A673 (cell line): ENCODE measurements at regions not wholly inside any gene's neighbourhood (a gene's known extent, or its start where the extent isn't known, plus 50 kb on each side); places are given as distances from the start of the nearest gene placed in this dataset.

Source experiments
- BruUV-seq: library from RNA; stranded (reverse); fragments of 400-500 nt; replicated peaks from 2 replicates; lab custom pipeline; 2021; lab: Mats Ljungman, UMichigan
- CTCF ChIA-PET: fragments of 300-600 bp; sonication (Branson Sonifier 250); formaldehyde crosslinking; loops from one replicate; lab custom pipeline; 2022; ENCODE audit warnings: antibody characterized with exemption; lab: Charles Lee
- POLR2A ChIA-PET: fragments of 300-600 bp; sonication (Branson Sonifier 250); formaldehyde crosslinking; loops from one replicate; lab custom pipeline; 2022; ENCODE audit warnings: antibody characterized with exemption; ENCODE audit not compliant: low non-redundant PET; lab: Charles Lee
- DNase-seq: peaks from one replicate; pipeline ENCODE4 v3.0.0-alpha.2; 2015; ENCODE audit warnings: low spot score
- H3K27ac ChIP-seq: fragments of 200-600 bp; sonication (generic); 2 replicates; pipeline ENCODE4 v1.5.1; 2016; ENCODE audit warnings: mixed run types, low read depth, mild to moderate bottlenecking, mixed read lengths, antibody characterized with exemption, low read length; ENCODE audit not compliant: poor library complexity, severe bottlenecking
- H3K27me3 ChIP-seq: fragments of 200-600 bp; sonication (generic); replicated peaks from 2 replicates; pipeline ENCODE4 v1.6.1; 2017; ENCODE audit warnings: mixed run types, low read depth, mild to moderate bottlenecking, mixed read lengths, antibody characterized with exemption, low read length; ENCODE audit not compliant: insufficient read depth, poor library complexity
- H3K36me3 ChIP-seq: fragments of 200-600 bp; sonication (generic); 2 replicates; pipeline ENCODE4 v1.6.1; 2016; ENCODE audit warnings: mixed run types, mild to moderate bottlenecking, mixed read lengths, antibody characterized with exemption, low read length; ENCODE audit not compliant: insufficient read depth, poor library complexity, severe bottlenecking
- H3K4me1 ChIP-seq: fragments of 200-600 bp; sonication (generic); 2 replicates; pipeline ENCODE4 v1.6.1; 2017; ENCODE audit warnings: mixed run types, mild to moderate bottlenecking, mixed read lengths, antibody characterized with exemption, low read length; ENCODE audit not compliant: insufficient read depth, poor library complexity, severe bottlenecking
- H3K4me3 ChIP-seq: fragments of 200-600 bp; sonication (generic); 2 replicates; pipeline ENCODE4 v1.5.1; 2016; ENCODE audit warnings: low read depth, mixed run types, mild to moderate bottlenecking, mixed read lengths, low read length; ENCODE audit not compliant: poor library complexity, severe bottlenecking
- H3K9me3 ChIP-seq: fragments of 200-600 bp; sonication (generic); 2 replicates; pipeline ENCODE4 v1.6.1; 2016; ENCODE audit warnings: mixed run types, low read depth, mild to moderate bottlenecking, mixed read lengths, antibody characterized with exemption, low read length; ENCODE audit not compliant: poor library complexity, severe bottlenecking
- EZH2 ChIP-seq: fragments of 200-600 bp; sonication (generic); IDR thresholded peaks from 2 replicates; pipeline ENCODE4 v1.6.1; 2017; ENCODE audit warnings: borderline replicate concordance, low read depth, mild to moderate bottlenecking, mixed read lengths, antibody characterized with exemption, low read length; ENCODE audit not compliant: poor library complexity, severe bottlenecking
- intact Hi-C: fragments of 100-400 bp; cut with micrococcal nuclease; formaldehyde crosslinking; loops from one replicate; pipeline ENCODE4 v1.10.0; 2022; ENCODE audit not compliant: unreplicated experiment
- TF ChIP-seq, protein P1 (sequence below): fragments of 300-800, 200-600 bp; sonication (generic); conservative IDR thresholded peaks from 2 replicates; pipeline ENCODE4 v1.5.1; 2017; ENCODE audit warnings: low read depth, mild to moderate bottlenecking, antibody characterized with exemption, low read length, moderate library complexity, mixed read lengths

DNA sequence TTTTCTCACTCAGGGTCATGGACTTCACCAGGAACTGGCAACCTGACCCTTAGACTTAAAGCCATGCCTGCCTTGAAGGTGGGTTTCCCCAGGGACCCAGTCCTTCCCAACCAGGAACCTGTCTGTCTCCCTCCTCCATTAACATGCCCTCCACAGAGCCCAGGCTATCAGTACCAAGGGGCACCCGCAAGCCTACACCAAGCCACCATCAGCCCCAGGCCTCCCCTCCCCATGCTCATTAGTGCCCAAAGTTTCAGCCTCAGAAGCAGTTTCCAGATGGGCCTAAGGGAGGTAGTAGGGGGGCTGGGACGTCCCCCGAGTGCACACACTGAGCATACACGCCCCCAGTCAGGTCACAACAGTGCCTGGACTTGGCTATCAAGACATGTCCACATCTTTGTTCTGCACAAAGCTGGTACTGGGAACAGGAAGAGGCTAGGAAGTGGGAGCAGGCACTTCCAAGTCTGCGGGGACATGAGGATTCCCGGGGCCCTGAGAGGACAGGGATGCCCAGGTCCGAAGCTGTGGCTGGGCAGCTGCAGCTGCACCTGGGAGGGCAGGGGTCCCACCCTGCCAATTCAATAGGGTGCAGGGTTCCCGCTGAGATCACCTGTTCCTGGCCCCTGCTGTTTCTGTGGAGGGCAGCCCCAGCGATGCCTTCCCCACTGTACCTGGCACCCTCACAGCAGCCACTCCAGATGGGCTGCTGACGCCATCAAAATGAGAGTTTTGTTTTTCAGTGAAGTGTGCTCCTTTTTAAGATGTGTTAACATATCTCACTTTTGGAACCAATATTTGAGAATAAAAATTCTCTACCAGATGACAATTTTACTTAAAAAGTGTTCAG is 731.4 kb downstream of the NR4A2 start:
- POLR2A ChIA-PET: no interaction called here
- Histone ChIP-seq H3K4me1 (no peaks in the 10 kb centered on the region), H3K9me3 (no peaks in the 10 kb centered on the region), H3K27ac (no peak overlapping the region), H3K4me3 (no peak overlapping the region), H3K27me3 (no peaks in the 10 kb centered on the region), H3K36me3 (no peaks in the 10 kb centered on the region)
- no peak for TF ChIP-seq EZH2
- TF ChIP-seq, protein P1, sequence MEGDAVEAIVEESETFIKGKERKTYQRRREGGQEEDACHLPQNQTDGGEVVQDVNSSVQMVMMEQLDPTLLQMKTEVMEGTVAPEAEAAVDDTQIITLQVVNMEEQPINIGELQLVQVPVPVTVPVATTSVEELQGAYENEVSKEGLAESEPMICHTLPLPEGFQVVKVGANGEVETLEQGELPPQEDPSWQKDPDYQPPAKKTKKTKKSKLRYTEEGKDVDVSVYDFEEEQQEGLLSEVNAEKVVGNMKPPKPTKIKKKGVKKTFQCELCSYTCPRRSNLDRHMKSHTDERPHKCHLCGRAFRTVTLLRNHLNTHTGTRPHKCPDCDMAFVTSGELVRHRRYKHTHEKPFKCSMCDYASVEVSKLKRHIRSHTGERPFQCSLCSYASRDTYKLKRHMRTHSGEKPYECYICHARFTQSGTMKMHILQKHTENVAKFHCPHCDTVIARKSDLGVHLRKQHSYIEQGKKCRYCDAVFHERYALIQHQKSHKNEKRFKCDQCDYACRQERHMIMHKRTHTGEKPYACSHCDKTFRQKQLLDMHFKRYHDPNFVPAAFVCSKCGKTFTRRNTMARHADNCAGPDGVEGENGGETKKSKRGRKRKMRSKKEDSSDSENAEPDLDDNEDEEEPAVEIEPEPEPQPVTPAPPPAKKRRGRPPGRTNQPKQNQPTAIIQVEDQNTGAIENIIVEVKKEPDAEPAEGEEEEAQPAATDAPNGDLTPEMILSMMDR: no peak
- DNase-seq: no peak
- no TSS peak for BruUV-seq
- CTCF ChIA-PET: no interaction called here
- intact Hi-C loops: no loop called here

DNA sequence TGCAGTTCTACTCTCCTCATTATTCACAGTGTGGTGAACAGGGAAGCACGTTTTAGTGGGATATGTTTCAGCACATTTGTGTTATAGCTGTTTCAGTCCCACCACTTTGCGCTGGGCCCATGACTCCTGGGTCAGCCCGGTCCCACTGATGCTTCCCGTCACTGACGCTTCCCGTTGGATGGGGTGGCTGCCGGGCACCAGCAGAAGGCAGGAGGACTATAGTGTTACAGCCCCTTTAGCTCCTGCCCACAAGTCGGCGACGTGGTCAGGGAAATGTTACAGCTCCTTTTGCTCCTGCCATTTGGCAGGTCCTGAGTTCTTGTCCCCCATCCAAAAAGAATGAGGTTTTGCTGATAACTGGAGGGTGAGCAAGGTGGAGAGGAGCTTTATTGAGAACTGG is 732.2 kb downstream of the NR4A2 start:
- no TSS peak for BruUV-seq
- Histone ChIP-seq H3K36me3 (no peaks in the 10 kb centered on the region), H3K4me3 (no peak overlapping the region), H3K27ac (no peak overlapping the region), H3K9me3 (no peaks in the 10 kb centered on the region), H3K27me3 (no peaks in the 10 kb centered on the region), H3K4me1 (no peaks in the 10 kb centered on the region)
- no peak for DNase-seq
- TF ChIP-seq EZH2: no peak
- ChIA-PET CTCF (no interaction called here), POLR2A (no interaction called here)
- intact Hi-C loops: no loop called here

DNA sequence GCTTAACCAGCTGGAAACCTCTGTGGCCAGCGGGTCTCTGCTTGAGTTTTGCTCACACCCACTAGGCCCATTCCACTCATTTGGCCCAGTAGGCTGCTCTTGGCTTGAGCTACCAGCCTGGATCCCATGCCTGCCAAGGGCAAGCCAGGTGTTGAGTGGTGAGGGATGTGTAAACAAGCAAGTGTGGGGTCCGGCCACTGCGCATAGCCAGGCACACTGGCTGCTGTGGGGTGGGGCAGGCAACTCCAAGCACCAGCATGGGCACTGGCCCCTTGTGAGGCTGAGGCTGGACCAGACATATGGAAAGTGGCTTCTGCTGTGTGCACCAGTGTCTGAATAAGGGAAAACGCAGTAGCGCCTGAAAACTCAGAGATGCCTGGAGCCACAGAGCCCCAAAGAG is 732.7 kb downstream of the NR4A2 start:
- Histone ChIP-seq H3K27me3 (no peaks in the 10 kb centered on the region), H3K9me3 (peaks cover 4% of the 10 kb centered on the region), H3K27ac (no peak overlapping the region), H3K4me3 (no peak overlapping the region), H3K36me3 (no peaks in the 10 kb centered on the region), H3K4me1 (no peaks in the 10 kb centered on the region)
- intact Hi-C loops: no loop called here
- no TSS peak for BruUV-seq
- no peak for TF ChIP-seq EZH2
- TF ChIP-seq, protein P1: no peak
- ChIA-PET POLR2A (no interaction called here), CTCF (no interaction called here)
- no peak for DNase-seq
